Ovary (tissue), 3 donors: ENCODE measurements at regions not wholly inside any gene's neighbourhood (a gene's known extent, or its start where the extent isn't known, plus 50 kb on each side); places are given as distances from the start of the nearest gene placed in this dataset.

Source experiments
- POLR2A ChIP-seq: fragments of 450-650 bp; IDR thresholded peaks from one replicate; pipeline ENCODE4 v1.6.1; 2017; ENCODE audit warnings: antibody characterized with exemption, mild to moderate bottlenecking, moderate library complexity
- TF ChIP-seq, protein P1 (sequence below), 3 donors: fragments of 450-650 bp in 2 of 3; fragments of 200-600 bp in 1 of 3; IDR thresholded peaks; one replicate each; pipeline versions ENCODE4 v1.5.1 to v1.8.0; 2016 to 2022; ENCODE audit warnings: antibody characterized with exemption in 3 of 3, mild to moderate bottlenecking in 1 of 3
- donor health status: DM: no; HTN: no; CAD: no.

DNA sequence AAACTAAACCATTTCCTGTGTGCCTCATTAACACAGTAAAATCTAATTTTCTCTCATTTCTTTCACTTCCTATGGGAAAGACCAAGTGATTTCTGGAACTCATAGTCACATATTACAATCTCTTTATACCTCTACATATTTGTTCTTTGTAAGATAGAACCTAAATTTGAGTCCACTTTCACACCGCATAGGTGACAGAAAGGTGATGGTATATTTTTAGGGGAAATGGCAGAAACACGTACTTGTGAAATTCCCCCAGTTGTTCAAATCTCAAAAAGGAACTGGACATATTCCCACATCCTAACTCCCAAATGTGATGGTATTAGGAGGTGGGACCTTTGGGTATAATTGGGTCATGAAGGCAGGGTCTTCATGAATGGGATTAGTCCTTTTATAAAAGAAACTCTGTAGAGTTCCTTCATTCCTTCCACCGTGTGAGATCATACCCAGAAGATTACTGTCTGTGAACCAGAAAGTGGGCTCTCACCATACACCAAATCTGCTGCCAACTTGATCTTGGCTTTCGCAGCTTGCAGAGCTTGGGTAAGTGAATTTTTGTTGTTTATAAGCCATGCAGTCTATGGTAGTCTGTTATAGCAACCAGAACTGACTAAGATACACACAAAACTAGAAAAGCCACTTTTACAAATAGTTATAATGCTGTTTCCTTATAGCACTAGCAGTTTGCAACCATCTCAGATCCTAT lies 542.1 kb downstream of the DSC3 start:
- TF ChIP-seq, protein P1, sequence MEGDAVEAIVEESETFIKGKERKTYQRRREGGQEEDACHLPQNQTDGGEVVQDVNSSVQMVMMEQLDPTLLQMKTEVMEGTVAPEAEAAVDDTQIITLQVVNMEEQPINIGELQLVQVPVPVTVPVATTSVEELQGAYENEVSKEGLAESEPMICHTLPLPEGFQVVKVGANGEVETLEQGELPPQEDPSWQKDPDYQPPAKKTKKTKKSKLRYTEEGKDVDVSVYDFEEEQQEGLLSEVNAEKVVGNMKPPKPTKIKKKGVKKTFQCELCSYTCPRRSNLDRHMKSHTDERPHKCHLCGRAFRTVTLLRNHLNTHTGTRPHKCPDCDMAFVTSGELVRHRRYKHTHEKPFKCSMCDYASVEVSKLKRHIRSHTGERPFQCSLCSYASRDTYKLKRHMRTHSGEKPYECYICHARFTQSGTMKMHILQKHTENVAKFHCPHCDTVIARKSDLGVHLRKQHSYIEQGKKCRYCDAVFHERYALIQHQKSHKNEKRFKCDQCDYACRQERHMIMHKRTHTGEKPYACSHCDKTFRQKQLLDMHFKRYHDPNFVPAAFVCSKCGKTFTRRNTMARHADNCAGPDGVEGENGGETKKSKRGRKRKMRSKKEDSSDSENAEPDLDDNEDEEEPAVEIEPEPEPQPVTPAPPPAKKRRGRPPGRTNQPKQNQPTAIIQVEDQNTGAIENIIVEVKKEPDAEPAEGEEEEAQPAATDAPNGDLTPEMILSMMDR (IDR thresholded peaks at IDR 0.05), result no peak
- TF ChIP-seq POLR2A, result no peak
